Erythroblast (primary cell): ENCODE measurements at regions not wholly inside any gene's neighbourhood (a gene's known extent, or its start where the extent isn't known, plus 50 kb on each side); places are given as distances from the start of the nearest gene placed in this dataset.

Source experiments
- DNase-seq, 2 experiments: peaks; one replicate each; lab custom pipeline; 2025; lab: John Stamatoyannopoulos, UW
- GATA1 ChIP-seq: IDR thresholded peaks from 2 replicates; pipeline ENCODE4 v1.6.1; 2011; ENCODE audit warnings: low read depth, mild to moderate bottlenecking, control low read depth, low read length, moderate library complexity
- POLR2A ChIP-seq: IDR thresholded peaks from 2 replicates; pipeline ENCODE4 v1.6.1; 2011; ENCODE audit warnings: mild to moderate bottlenecking, low read length

- no peak for DNase-seq
- TF ChIP-seq GATA1 (no peak), POLR2A (no peak)
These were observed 374.2 kb upstream of the C2CD4B start for GRCh38 chr15:62539236-62539635.

GRCh38 chr15:62541250-62541649, 376.2 kb upstream of the C2CD4B start:
- TF ChIP-seq POLR2A (no peak), GATA1 (no peak)
- no peak for DNase-seq

GRCh38 chr15:62541846-62542245, 376.8 kb upstream of the C2CD4B start:
- no peak for DNase-seq
- TF ChIP-seq GATA1, result no peak
- no peak for TF ChIP-seq POLR2A

- TF ChIP-seq POLR2A (no peak), GATA1 (no peak)
- no peak for DNase-seq
These were observed 379.4 kb upstream of the C2CD4B start for GRCh38 chr15:62544446-62544845.

GRCh38 chr15:62545467-62546227, 380.6 kb upstream of the C2CD4B start:
- TF ChIP-seq GATA1 (no peak), POLR2A (no peak)
- DNase-seq, result no peak

GRCh38 chr15:62546628-62547027, 381.5 kb upstream of the C2CD4B start:
- no peak for TF ChIP-seq GATA1
- no peak for TF ChIP-seq POLR2A
- DNase-seq, result no peak

GRCh38 chr15:62547584-62547983, 382.5 kb upstream of the C2CD4B start:
- no peak for TF ChIP-seq GATA1
- TF ChIP-seq POLR2A, result no peak
- DNase-seq, result no peak

- TF ChIP-seq GATA1 (no peak), POLR2A (no peak)
These were observed 384.4 kb upstream of the C2CD4B start for GRCh38 chr15:62549345-62549970.

GRCh38 chr15:62550106-62550505, 385.0 kb upstream of the C2CD4B start:
- DNase-seq, result no peak

More at GRCh38 chr15:62549345-62549970, 384.4 kb upstream of the C2CD4B start:
- DNase-seq, result peak; percentile 52 to 62

GRCh38 chr15:62552444-62552843, 387.4 kb upstream of the C2CD4B start:
- no peak for DNase-seq
- TF ChIP-seq GATA1 (no peak), POLR2A (no peak)

More at GRCh38 chr15:62550106-62550505, 385.0 kb upstream of the C2CD4B start:
- TF ChIP-seq POLR2A (no peak), GATA1 (no peak)

GRCh38 chr15:62553911-62554563, 389.0 kb upstream of the C2CD4B start:
- DNase-seq, result no peak
- TF ChIP-seq POLR2A (no peak), GATA1 (no peak)

GRCh38 chr15:62558640-62559380, 393.7 kb upstream of the C2CD4B start:
- no peak for DNase-seq
- TF ChIP-seq GATA1, result no peak
- TF ChIP-seq POLR2A, result no peak

- DNase-seq, result no peak
- TF ChIP-seq GATA1 (no peak), POLR2A (no peak)
These were observed 394.3 kb upstream of the C2CD4B start for GRCh38 chr15:62559381-62559733.

- no peak for DNase-seq
These were observed 396.0 kb upstream of the C2CD4B start for GRCh38 chr15:62561059-62561519.

More at GRCh38 chr15:62561059-62561519, 396.0 kb upstream of the C2CD4B start:
- TF ChIP-seq POLR2A, result no peak
- no peak for TF ChIP-seq GATA1
